ENCODE measurements at regions not wholly inside any gene's neighbourhood (a gene's known extent, or its start where the extent isn't known, plus 50 kb on each side); places are given as distances from the start of the nearest gene placed in this dataset.

GRCh38 chr6:121619013-121619412 lies 183.6 kb downstream of the GJA1 start:
- TF ChIP-seq EZH2 (IDR thresholded peaks at IDR 0.05; ENCODE audit: insufficient read depth, poor library complexity, severe bottlenecking) (no peak), EZH2phosphoT487 (IDR thresholded peaks at IDR 0.05; ENCODE audit: insufficient read depth, low read depth) (no peak)
